ENCODE measurements at regions not wholly inside any gene's neighbourhood (a gene's known extent, or its start where the extent isn't known, plus 50 kb on each side); places are given as distances from the start of the nearest gene placed in this dataset.

GRCh38 chr13:26983543-26984320, 187.9 kb downstream of the USP12 start:
- DNase-seq: peak; percentile 35 to 59
- TF ChIP-seq GATA1 (IDR thresholded peaks at IDR 0.05; ENCODE audit: low read depth, low read length) (no peak), POLR2A (IDR thresholded peaks at IDR 0.05; ENCODE audit: low read length) (no peak)

- no peak for TF ChIP-seq POLR2A (IDR thresholded peaks at IDR 0.05; ENCODE audit: low read length)
- TF ChIP-seq GATA1 (IDR thresholded peaks at IDR 0.05; ENCODE audit: low read depth, low read length): no peak
- no peak for DNase-seq
Observed at GRCh38 chr13:26980099-26981031, 191.2 kb downstream of the USP12 start.

DNA sequence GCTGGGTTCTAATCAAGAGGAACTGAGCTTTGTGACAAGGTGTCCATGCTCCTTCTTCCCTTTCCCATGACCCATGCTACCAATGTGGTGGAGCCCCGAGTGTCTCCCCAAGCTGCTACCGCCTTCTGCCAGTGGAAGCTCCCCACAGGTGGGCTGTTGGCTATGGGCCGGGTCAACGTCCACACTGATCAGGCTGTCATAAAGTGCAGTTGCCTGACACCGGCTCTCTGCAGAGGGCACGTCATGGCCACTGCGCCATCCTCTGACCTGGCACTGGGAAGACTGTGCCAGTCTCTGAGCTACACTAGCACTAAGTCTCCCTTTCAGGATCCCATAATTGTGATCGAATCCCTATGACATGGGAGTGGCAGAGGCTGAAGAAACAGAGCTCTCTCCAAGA, 192.3 kb downstream of the USP12 start:
- TF ChIP-seq POLR2A (IDR thresholded peaks at IDR 0.05; ENCODE audit: low read length): no peak
- TF ChIP-seq GATA1 (IDR thresholded peaks at IDR 0.05; ENCODE audit: low read depth, low read length): no peak
- no peak for DNase-seq

- TF ChIP-seq GATA1 (IDR thresholded peaks at IDR 0.05; ENCODE audit: low read depth, low read length): no peak
- no peak for TF ChIP-seq POLR2A (IDR thresholded peaks at IDR 0.05; ENCODE audit: low read length)
- peak; percentile 21 to 45 for DNase-seq
Observed at GRCh38 chr13:26978081-26978860, 193.3 kb downstream of the USP12 start.

- TF ChIP-seq POLR2A (IDR thresholded peaks at IDR 0.05; ENCODE audit: low read length) (no peak), GATA1 (IDR thresholded peaks at IDR 0.05; ENCODE audit: low read depth, low read length) (no peak)
- peak in 1 of 2 experiments; percentile 33 for DNase-seq
Observed at GRCh38 chr13:26977541-26977940, 194.1 kb downstream of the USP12 start.

GRCh38 chr13:26976313-26976712, 195.3 kb downstream of the USP12 start:
- DNase-seq: peak; percentile 77 to 89

DNA sequence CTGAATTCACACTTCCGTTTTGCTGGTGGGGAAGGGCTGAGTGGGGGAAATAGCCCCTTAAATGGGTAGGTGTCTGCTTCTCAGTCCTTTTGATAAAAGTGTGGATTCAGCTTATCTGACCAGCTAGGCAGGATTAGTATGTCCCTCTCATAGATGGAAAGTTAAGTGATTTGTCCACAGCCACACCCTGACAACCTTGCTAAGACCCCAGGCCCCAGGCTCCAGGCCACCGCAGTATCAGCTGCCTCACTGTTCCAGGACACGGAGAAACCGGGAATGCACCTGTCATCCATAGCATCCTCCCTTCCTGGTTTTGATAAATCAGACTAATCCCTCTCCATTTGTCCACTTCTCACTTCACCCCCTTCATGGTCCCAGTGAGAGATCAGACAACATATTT, 197.7 kb downstream of the USP12 start:
- DNase-seq: no peak
- TF ChIP-seq GATA1 (IDR thresholded peaks at IDR 0.05; ENCODE audit: low read depth, low read length): no peak
- no peak for TF ChIP-seq POLR2A (IDR thresholded peaks at IDR 0.05; ENCODE audit: low read length)

More at GRCh38 chr13:26976313-26976712, 195.3 kb downstream of the USP12 start:
- TF ChIP-seq GATA1 (IDR thresholded peaks at IDR 0.05; ENCODE audit: low read depth, low read length): no peak
- TF ChIP-seq POLR2A (IDR thresholded peaks at IDR 0.05; ENCODE audit: low read length): no peak

GRCh38 chr13:26973295-26973694, 198.3 kb downstream of the USP12 start:
- DNase-seq: peak; percentile 35 to 37
- TF ChIP-seq POLR2A (IDR thresholded peaks at IDR 0.05; ENCODE audit: low read length): no peak
- TF ChIP-seq GATA1 (IDR thresholded peaks at IDR 0.05; ENCODE audit: low read depth, low read length): no peak

DNA sequence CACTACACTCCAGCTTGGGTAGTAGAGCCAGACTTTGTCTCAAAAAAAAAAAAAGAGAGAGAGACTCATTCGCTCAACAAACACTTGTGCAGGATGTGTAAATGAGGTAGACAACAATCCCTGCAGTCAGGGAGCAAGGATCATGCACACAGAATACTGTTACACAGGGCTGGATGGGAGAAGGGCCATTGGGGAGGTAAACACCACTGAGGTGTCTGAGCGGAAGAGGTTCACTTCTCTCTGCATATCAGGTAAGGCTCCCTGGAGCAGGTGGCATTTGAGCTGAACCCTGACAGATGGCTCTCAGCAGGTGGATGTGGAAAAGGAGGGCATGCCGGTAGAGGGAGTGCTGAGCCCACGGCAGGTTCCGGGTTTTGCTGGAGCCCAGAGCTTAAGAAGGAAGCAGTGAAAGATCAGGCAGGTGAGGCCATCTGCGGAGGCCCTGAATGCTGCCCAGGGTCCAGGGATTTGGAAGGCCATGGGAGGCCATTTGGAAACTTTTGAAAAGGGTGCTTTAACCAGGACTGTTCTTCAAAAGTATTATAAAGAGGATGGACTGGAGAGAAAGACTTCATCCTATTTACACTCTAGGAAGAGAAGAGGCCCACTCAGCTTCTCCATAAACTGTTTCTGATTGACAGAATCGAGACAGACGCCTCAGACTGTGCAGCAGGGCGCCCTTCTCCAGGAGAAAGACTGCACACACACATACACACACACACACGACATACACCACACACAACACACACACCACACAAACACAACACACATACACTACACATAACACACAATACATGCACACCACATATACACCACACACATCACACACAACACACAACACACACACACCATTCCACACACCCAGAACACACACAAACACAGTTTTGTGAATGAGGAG, 199.4 kb downstream of the USP12 start:
- peak; percentile 84 to 87 for DNase-seq
- no peak for TF ChIP-seq GATA1 (IDR thresholded peaks at IDR 0.05; ENCODE audit: low read depth, low read length)

DNA sequence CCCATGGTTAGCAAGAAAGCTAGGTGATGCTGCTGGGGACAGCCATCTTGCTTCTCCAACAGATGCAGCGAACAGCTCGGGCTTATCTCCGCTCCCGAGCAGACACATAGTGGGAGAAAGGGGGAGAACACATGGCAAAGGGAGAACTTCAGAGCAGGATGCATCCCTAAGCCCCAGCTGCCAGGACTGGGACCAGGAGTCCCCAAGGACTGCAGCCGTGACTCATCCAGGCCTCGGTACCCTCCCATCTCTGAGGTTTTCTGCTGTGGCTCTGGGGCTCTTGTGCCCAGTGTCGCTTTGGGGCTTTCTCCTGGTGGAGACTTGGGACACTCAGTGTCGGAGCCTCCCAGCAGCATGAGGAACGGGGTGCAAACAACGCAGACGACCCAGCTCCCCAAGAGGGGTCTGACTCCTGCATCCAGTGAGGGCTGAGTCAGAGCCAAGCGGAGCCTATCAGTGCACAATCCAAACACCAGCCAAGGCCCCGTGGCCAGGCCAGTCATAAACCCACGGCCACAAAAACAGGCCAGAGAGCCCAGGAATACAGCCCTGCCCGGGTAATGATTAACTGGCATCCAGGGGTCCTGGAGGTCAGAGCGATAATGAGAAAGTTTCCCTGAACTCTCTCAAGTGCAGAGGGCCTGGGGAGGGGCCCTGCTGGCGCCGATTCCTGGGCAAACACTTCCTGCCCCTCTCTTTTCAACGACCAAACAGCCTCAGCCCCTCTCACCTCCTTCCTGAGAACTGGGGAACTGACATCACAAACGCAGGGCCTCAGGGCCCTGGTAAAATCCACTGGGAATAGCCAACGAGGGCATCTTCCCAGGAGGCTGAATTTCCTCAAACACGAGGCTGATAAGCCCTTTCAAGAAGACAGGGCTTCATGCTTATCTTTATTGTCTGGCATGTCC, 202.9 kb downstream of the USP12 start:
- TF ChIP-seq GATA1 (IDR thresholded peaks at IDR 0.05; ENCODE audit: low read depth, low read length) (no peak), POLR2A (IDR thresholded peaks at IDR 0.05; ENCODE audit: low read length) (no peak)
- DNase-seq: no peak

DNA sequence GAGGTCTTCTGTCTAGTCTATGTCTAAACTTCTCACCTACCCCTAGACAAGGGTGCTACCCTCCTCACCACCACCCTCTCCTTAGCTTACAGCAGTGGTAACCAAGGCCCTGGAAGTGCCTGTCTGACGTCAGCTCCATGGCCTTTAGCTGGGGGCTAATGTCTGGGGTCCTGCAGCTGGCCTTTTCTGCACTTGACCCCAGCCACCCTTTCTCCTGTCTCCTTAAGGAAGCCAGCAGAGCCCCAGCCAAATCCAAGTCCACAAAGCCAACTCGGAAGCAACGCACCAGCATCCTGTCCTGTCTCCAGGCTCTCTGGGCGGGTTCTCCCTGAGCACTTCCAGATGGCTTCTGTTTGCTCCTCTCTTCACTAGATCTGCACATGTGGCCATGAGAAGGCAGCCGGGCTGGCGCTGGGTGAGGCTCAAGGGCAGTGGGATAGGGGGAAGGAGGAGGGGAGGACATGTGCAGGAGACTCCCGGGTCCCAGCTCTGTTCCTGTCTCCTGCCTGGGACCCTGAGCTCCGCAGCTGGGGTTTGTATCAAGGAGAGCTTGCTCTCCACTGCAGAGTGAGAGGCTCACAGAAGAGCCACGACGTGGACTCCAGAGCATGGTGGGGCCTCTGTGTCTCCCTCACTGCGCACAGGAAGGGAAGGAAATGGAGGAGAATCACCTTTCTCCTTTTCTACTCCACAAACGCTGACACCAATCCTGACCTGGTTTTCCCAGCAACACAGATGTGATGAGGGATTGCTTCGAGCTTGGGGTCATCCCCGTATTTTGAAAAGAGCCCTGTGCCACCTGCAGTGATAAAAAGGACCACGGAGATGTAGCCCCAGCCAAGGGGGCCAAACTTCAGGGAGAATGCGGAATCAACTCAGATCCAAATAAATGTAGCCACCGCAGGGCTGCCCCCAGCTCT, 204.2 kb downstream of the USP12 start:
- DNase-seq: no peak
- TF ChIP-seq POLR2A (IDR thresholded peaks at IDR 0.05; ENCODE audit: low read length) (no peak), GATA1 (IDR thresholded peaks at IDR 0.05; ENCODE audit: low read depth, low read length) (no peak)

Measured in erythroblast (primary cell).